ENCODE measurements at regions not wholly inside any gene's neighbourhood (a gene's known extent, or its start where the extent isn't known, plus 50 kb on each side); places are given as distances from the start of the nearest gene placed in this dataset.

DNA sequence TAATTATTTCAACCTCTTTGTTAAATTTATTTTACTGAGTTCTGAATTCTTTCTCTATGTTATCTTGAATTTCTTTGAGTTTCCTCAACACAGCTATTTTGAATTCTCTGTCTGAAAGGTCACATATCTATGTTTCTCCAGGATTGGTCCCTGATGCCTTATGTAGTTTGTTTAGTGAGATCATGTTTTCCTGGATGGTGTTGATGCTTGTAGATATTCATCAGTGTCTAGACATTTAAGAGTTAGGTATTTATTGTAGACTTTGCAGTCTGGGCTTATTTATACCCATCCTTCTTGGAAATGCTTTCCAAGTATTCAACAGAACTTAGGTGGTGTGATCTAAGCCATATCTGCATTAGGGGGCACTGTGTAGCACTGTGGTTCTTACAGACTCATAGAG, 70.2 kb upstream of the SLC27A6 start:
- no peak for DNase-seq
- no peaks in the 10 kb centered on the region for H3K9me3 ChIP-seq (replicated peaks)
- H3K27me3 ChIP-seq, result no peaks in the 10 kb centered on the region
- no peak overlapping the region for H3K4me3 ChIP-seq
- H3K27ac ChIP-seq, result no peak overlapping the region
- H3K4me1 ChIP-seq, result no peaks in the 10 kb centered on the region
- H3K36me3 ChIP-seq, result no peaks in the 10 kb centered on the region

GRCh38 chr5:128896675-128897074, 68.6 kb upstream of the SLC27A6 start:
- no peak for DNase-seq

GRCh38 chr5:128903550-128903949, 61.7 kb upstream of the SLC27A6 start:
- Histone ChIP-seq H3K27me3 (0 out of 2 replicates have a peak, but pooled peaks cover 3% of the 10 kb centered on the region), H3K4me1 (no peaks in the 10 kb centered on the region), H3K9me3 (replicated peaks) (no peaks in the 10 kb centered on the region), H3K27ac (no peak overlapping the region), H3K4me3 (no peak overlapping the region), H3K36me3 (no peaks in the 10 kb centered on the region)
- no peak for DNase-seq

More at GRCh38 chr5:128896675-128897074, 68.6 kb upstream of the SLC27A6 start:
- H3K4me1 ChIP-seq, result no peaks in the 10 kb centered on the region
- no peak overlapping the region for H3K27ac ChIP-seq
- no peak overlapping the region for H3K4me3 ChIP-seq
- H3K9me3 ChIP-seq (replicated peaks), result no peaks in the 10 kb centered on the region
- H3K36me3 ChIP-seq, result no peaks in the 10 kb centered on the region
- no peaks in the 10 kb centered on the region for H3K27me3 ChIP-seq

DNA sequence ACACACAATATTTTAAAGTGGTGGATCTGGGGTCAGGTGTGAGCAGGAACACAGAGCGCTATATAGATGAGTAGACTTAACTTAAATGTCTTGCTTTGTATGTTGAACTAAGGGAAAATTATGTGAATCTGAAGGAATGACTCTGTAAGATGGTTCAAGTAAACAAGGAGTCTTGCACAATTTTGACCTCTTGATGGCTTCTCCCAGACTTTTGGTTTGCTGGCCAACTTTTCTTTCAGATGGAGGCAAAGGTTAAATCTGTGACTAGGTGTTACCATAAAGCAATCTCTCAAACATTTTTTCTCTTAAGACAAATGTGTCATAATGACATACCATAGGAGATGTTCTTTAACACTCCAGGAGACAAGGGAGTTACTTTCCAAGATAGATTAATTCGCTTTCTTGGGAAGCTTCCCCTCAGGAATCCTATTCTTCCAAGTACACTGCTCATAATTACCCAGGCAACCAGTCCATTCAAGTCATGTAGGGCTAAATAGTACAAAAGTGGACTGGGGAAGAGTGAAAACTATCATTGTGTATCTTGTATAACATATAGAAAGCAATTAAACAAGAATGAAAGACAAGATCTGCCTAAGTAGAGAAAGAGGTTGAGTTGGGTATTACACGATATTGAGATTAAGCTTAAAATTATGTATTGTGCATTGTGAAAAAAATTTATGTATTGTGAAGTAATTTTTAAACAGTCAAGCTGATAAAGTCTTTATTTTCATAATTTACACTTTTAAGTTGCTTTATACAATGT, 60.3 kb upstream of the SLC27A6 start:
- Histone ChIP-seq H3K27ac (no peak overlapping the region), H3K27me3 (0 out of 2 replicates have a peak, but pooled peaks cover 3% of the 10 kb centered on the region), H3K36me3 (no peaks in the 10 kb centered on the region), H3K9me3 (replicated peaks) (no peaks in the 10 kb centered on the region), H3K4me1 (no peaks in the 10 kb centered on the region), H3K4me3 (no peak overlapping the region)
- no peak for DNase-seq

- Histone ChIP-seq H3K4me3 (no peak overlapping the region), H3K4me1 (no peaks in the 10 kb centered on the region), H3K27ac (no peak overlapping the region), H3K36me3 (no peaks in the 10 kb centered on the region), H3K27me3 (0 out of 2 replicates have a peak, but pooled peaks cover 3% of the 10 kb centered on the region), H3K9me3 (replicated peaks) (no peaks in the 10 kb centered on the region)
- DNase-seq, result peak; percentile 35 to 83
These were observed 59.6 kb upstream of the SLC27A6 start for GRCh38 chr5:128905568-128906110.

DNA sequence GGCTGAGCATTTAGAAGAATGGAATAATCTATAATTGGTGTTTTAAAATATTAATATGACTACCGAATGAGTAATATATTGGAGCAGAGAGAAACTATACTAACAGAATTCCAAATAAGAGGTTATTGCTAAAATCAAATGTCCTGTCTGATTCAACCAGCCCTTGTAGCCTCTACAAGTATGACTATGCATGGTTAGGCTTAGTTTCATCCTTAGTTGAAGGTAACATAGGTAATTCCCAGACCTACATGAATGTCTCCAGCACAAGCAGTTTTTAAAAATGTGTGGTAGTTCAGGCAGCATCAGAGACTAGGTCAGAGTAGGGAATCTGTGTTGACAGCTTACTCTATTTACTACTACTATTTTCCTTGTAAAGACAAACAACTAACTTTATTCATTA, 51.7 kb upstream of the SLC27A6 start:
- Histone ChIP-seq H3K4me1 (0 out of 2 replicates have a peak, but pooled peaks cover 7% of the 10 kb centered on the region), H3K36me3 (no peaks in the 10 kb centered on the region), H3K27ac (no peak overlapping the region), H3K27me3 (no peaks in the 10 kb centered on the region), H3K9me3 (replicated peaks) (no peaks in the 10 kb centered on the region), H3K4me3 (no peak overlapping the region)
- no peak for DNase-seq
